ENCODE measurements at regions not wholly inside any gene's neighbourhood (a gene's known extent, or its start where the extent isn't known, plus 50 kb on each side); places are given as distances from the start of the nearest gene placed in this dataset.

DNA sequence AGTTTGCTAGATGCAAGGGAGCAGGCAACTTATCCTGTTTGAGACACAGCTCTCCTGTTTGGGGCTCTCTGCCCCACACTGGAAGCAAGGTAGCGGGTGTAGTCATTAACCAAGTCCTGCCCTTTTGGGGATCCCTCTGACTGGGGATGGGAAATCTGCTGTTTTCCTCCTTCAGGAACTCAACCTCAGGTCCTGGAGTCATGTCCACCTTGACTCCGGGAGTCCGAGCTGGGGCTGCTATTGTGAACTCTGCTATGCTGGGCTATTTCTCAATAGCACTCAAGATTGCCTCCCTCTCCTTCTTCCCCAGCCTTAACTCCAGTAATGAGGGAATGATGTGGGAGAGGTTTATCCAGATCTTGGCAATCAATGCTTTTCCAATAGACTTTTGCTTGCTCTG, 54.1 kb upstream of the CHD6 start:
- TF ChIP-seq, protein P1, sequence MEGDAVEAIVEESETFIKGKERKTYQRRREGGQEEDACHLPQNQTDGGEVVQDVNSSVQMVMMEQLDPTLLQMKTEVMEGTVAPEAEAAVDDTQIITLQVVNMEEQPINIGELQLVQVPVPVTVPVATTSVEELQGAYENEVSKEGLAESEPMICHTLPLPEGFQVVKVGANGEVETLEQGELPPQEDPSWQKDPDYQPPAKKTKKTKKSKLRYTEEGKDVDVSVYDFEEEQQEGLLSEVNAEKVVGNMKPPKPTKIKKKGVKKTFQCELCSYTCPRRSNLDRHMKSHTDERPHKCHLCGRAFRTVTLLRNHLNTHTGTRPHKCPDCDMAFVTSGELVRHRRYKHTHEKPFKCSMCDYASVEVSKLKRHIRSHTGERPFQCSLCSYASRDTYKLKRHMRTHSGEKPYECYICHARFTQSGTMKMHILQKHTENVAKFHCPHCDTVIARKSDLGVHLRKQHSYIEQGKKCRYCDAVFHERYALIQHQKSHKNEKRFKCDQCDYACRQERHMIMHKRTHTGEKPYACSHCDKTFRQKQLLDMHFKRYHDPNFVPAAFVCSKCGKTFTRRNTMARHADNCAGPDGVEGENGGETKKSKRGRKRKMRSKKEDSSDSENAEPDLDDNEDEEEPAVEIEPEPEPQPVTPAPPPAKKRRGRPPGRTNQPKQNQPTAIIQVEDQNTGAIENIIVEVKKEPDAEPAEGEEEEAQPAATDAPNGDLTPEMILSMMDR (IDR thresholded peaks at IDR 0.05; ENCODE audit: low read length), result no peak
- no peak for TF ChIP-seq EZH2 (optimal IDR thresholded peaks at IDR 0.05; ENCODE audit: low read depth, low read length)
